WERI-Rb-1 (cell line): ENCODE measurements at regions not wholly inside any gene's neighbourhood (a gene's known extent, or its start where the extent isn't known, plus 50 kb on each side); places are given as distances from the start of the nearest gene placed in this dataset.
"Not testable (repeated sequence)": the region's sequence is repeated elsewhere in the genome, so short reads cannot be mapped to it uniquely, and the experiment has no call there.

Source experiments
- DNase-seq: peaks from one replicate; pipeline ENCODE4 v3.0.0-alpha.2; 2020
- H3K27ac ChIP-seq: fragments of 250-450 bp; sonication (Bioruptor Pico); 2 replicates; pipeline ENCODE4 v1.5.1; 2020; ENCODE audit warnings: mild to moderate bottlenecking, moderate library complexity
- H3K27me3 ChIP-seq: fragments of 250-450 bp; sonication (Bioruptor Pico); 2 replicates; pipeline ENCODE4 v1.5.1; 2021; ENCODE audit warnings: mild to moderate bottlenecking, low read depth, moderate library complexity; ENCODE audit not compliant: insufficient read depth, severe bottlenecking
- H3K36me3 ChIP-seq: fragments of 250-450 bp; sonication (Bioruptor Pico); 2 replicates; pipeline ENCODE4 v1.5.1; 2020; ENCODE audit warnings: mild to moderate bottlenecking, moderate library complexity
- H3K4me3 ChIP-seq: 2 replicates; pipeline ENCODE4 v1.5.1; 2011; ENCODE audit warnings: low read depth, mild to moderate bottlenecking, control low read depth, low read length
- H3K9me3 ChIP-seq: fragments of 250-450 bp; sonication (Bioruptor Pico); 2 replicates; pipeline ENCODE4 v1.5.1; 2021; ENCODE audit warnings: mild to moderate bottlenecking, moderate library complexity; ENCODE audit not compliant: severe bottlenecking
- TF ChIP-seq, protein P1 (sequence below): IDR thresholded peaks from 2 replicates; pipeline ENCODE4 v1.5.1; 2011; ENCODE audit warnings: low read depth, mild to moderate bottlenecking, control low read depth, inconsistent platforms, low read length

DNA sequence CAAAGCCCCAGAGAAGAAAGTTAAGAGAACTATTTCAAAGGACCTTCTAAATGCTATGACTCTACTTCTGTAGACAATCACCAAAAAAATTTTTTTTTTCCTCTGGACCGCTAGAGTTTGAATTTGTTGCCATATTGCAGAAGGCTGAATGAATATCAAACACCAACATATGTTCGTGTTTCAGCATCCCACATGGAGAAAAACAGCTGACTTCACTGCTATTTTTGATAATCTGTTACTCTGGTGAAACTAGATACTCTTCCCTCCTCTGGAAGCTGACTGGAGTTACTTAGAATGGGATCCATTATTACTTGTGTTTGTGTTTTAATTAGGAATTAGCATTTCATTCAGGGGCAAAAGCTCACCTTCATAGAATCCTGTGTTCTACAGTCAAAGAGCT, 447.0 kb downstream of the AASDHPPT start:
- H3K9me3 ChIP-seq, result peaks cover 6% of the 10 kb centered on the region
- DNase-seq, result no peak
- H3K36me3 ChIP-seq, result no peaks in the 10 kb centered on the region
- H3K4me3 ChIP-seq, result no peak overlapping the region
- no peaks in the 10 kb centered on the region for H3K27me3 ChIP-seq
- TF ChIP-seq, protein P1, sequence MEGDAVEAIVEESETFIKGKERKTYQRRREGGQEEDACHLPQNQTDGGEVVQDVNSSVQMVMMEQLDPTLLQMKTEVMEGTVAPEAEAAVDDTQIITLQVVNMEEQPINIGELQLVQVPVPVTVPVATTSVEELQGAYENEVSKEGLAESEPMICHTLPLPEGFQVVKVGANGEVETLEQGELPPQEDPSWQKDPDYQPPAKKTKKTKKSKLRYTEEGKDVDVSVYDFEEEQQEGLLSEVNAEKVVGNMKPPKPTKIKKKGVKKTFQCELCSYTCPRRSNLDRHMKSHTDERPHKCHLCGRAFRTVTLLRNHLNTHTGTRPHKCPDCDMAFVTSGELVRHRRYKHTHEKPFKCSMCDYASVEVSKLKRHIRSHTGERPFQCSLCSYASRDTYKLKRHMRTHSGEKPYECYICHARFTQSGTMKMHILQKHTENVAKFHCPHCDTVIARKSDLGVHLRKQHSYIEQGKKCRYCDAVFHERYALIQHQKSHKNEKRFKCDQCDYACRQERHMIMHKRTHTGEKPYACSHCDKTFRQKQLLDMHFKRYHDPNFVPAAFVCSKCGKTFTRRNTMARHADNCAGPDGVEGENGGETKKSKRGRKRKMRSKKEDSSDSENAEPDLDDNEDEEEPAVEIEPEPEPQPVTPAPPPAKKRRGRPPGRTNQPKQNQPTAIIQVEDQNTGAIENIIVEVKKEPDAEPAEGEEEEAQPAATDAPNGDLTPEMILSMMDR, result no peak
- H3K27ac ChIP-seq, result no peak overlapping the region

DNA sequence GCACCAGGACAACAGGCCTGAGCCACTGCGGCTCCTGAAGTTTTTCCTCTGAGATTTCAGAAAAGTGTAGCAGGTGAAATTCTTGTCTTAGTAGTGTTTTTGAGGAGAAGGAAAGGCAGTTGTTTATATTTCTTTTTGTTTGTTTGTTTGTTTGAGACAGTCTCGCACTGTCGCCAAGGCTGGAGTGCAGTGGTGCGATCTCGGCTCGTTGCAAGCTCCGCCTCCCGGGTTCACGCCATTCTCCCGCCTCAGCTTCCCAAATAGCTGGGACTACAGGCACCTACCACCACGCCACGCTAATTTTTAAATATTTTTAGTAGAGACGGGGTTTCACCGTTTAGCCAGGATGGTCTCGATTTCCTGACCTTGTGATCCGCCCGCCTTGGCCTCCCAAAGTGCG, 454.2 kb downstream of the AASDHPPT start:
- not testable (repeated sequence) for H3K9me3 ChIP-seq, H3K27me3 ChIP-seq, H3K4me3 ChIP-seq, DNase-seq, H3K36me3 ChIP-seq, H3K27ac ChIP-seq

DNA sequence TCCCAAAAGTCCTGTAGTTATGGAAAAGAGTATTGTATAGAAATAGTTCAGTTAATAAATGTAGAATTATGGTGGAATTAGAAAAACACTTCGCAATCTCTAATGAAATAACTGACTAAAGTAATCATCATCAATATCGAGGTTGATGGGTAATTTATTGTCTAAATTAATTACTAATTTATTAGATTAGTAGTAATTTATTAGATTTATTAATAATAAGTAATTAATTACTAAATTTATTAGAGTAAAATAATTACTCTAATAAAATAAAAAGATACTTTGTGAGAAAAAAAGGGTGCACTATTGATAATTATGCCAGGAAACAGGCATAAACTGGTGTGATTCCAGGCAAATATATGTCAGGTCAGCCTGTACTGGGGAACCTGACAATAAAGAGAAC, 455.6 kb downstream of the AASDHPPT start:
- Histone ChIP-seq H3K27me3 (no peaks in the 10 kb centered on the region), H3K4me3 (no peak overlapping the region), H3K36me3 (no peaks in the 10 kb centered on the region), H3K9me3 (peaks cover 6% of the 10 kb centered on the region), H3K27ac (no peak overlapping the region)
- TF ChIP-seq, protein P1, result no peak
- no peak for DNase-seq

DNA sequence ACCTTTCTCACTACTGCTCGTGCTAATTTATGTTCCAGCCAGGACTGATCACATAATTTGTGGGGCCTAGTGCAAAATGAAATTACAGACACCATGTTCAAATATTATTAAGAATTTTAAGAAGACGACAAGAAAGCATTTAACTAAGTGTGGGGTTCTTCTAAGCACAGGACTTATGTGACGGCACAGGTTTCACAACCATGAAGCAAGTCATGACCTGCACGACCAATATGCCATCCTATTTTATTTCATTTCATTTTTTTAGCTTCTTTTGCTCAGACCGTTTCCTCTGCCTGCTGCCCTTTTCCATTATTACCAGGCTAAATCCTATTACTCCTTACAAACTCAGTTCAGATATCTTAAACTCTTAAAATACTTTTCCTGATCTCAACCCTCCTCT, 462.5 kb downstream of the AASDHPPT start:
- no peak overlapping the region for H3K4me3 ChIP-seq
- H3K27ac ChIP-seq, result no peak overlapping the region
- TF ChIP-seq, protein P1, result no peak
- H3K9me3 ChIP-seq, result no peaks in the 10 kb centered on the region
- H3K36me3 ChIP-seq, result no peaks in the 10 kb centered on the region
- no peak for DNase-seq
- no peaks in the 10 kb centered on the region for H3K27me3 ChIP-seq

DNA sequence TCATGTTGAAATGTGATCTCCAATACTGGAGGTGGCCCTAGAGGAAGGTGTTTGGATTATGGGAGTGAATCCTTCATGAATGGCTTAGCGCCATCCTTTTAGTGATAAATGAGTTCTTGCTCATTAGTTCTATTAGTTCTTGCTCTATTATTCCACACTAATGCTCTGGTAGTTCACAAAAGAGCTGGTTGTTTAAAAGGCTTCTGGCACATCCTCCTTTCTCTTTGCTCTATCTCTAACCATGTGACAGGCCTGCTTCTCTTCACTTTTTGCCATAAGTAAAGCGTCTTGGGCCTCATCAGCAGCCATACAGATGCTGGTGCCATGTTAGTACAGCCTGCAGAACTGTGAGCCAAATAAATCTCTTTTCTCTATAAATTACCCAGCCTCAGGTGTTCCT, 469.9 kb downstream of the GUCY1A2 start:
- Histone ChIP-seq H3K9me3 (peaks cover 4% of the 10 kb centered on the region), H3K4me3 (no peak overlapping the region), H3K27me3 (no peaks in the 10 kb centered on the region), H3K36me3 (no peaks in the 10 kb centered on the region), H3K27ac (no peak overlapping the region)
- TF ChIP-seq, protein P1, result no peak
- no peak for DNase-seq

DNA sequence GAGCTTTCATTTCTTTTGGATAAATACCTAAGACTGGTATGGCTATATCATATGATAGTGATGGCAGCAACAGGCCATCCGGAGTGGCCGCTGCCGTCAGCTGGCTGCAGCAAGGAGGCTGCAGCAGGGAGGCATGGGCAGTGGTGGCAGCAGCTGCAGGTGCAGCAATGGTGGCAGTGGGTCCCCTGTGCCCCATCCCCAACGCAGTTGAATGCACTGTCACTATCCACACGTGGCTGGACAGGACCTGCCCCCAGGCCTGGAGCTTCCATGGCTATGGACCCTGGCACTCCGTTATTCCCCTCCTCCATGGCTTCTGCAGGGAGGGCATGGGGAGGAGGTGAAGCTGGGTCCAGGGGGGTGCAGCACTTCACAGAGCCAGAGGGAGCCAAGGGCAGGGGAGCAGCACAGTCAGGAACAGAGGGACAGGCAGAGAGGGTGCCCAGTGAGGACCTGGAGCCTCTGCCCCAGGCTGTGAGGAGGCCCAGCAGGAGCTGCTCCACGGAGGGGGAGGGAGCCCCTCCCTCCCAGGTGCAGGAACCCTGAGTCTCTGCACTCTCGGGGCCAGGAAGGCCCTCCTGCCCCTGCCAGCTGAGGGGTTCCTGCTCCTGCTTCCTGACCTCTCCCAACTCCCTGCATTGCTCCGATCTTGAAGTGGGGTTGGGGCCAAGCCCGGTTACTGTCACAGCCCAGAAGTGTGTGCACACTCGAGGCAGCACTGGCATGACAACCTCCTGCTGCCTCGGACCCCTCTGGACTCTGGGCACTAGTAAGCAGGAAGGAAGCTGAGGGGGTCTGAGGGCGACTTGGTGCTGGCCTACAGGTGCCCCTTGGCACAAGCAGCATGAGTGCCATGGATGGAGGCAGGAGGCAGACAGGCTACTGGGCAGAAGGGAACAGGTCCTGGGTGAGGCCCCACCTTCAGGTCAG, 466.3 kb downstream of the GUCY1A2 start:
- H3K27ac ChIP-seq, result no peak overlapping the region
- TF ChIP-seq, protein P1, result no peak
- H3K4me3 ChIP-seq, result no peak overlapping the region

More for the DNA sequence above, 466.3 kb downstream of the GUCY1A2 start:
- Histone ChIP-seq H3K27me3 (no peaks in the 10 kb centered on the region), H3K9me3 (peaks cover 4% of the 10 kb centered on the region), H3K36me3 (no peaks in the 10 kb centered on the region)
- no peak for DNase-seq
